CD4-positive, CD25-positive, alpha-beta regulatory T cell (primary cell): ENCODE measurements at regions not wholly inside any gene's neighbourhood (a gene's known extent, or its start where the extent isn't known, plus 50 kb on each side); places are given as distances from the start of the nearest gene placed in this dataset.
"Not testable (repeated sequence)": the region's sequence is repeated elsewhere in the genome, so short reads cannot be mapped to it uniquely, and the experiment has no call there.

Experiments
- ATAC-seq, 2 donors: fragments of 150-1000 bp; cut with Tn5 transposase; one replicate each; pipeline ENCODE4 v1.10.0; 2021; ENCODE audit warnings: low read depth in 2 of 2, moderate number of reproducible peaks in 2 of 2, moderate library complexity in 1 of 2
- DNase-seq, 3 donors: peaks; one replicate each; pipeline versions ENCODE4 v3.0.0 to v3.0.0-alpha.2; 2012 to 2022; ENCODE audit warnings: mixed read lengths in 1 of 3
- H3K27ac ChIP-seq: one replicate; pipeline ENCODE4 v1.7.0; 2013; ENCODE audit warnings: mild to moderate bottlenecking, low read length; ENCODE audit not compliant: insufficient read depth, poor library complexity, severe bottlenecking
- H3K27me3 ChIP-seq: one replicate; pipeline ENCODE4 v1.7.0; 2013; ENCODE audit warnings: low read length; ENCODE audit not compliant: control insufficient read depth, insufficient read depth
- H3K36me3 ChIP-seq: one replicate; pipeline ENCODE4 v1.7.0; 2013; ENCODE audit warnings: mild to moderate bottlenecking, low read length, moderate library complexity; ENCODE audit not compliant: control insufficient read depth, insufficient read depth
- H3K4me1 ChIP-seq: 2 replicates; pipeline ENCODE4 v1.7.0; 2013; ENCODE audit warnings: mild to moderate bottlenecking, low read length; ENCODE audit not compliant: insufficient read depth, control insufficient read depth, poor library complexity, severe bottlenecking
- H3K4me3 ChIP-seq: one replicate; pipeline ENCODE4 v1.7.0; 2013; ENCODE audit warnings: low read depth, mild to moderate bottlenecking, low read length, moderate library complexity
- H3K9me3 ChIP-seq, 2 experiments: 1 replicate in 1 of 2; 2 replicates in 1 of 2; pipeline ENCODE4 v1.7.0; 2013; ENCODE audit warnings: low read length in 2 of 2, mild to moderate bottlenecking in 1 of 2, moderate library complexity in 1 of 2; ENCODE audit not compliant: control insufficient read depth in 2 of 2
- H3K27ac Mint-ChIP-seq, 3 donors: one replicate each; pipeline ENCODE4 v1.8.0; 2020 to 2022; ENCODE audit warnings: mild to moderate bottlenecking in 3 of 3, mixed read lengths in 3 of 3, moderate library complexity in 2 of 3
- H3K27me3 Mint-ChIP-seq: one replicate; pipeline ENCODE4 v1.8.0; 2022; ENCODE audit warnings: mild to moderate bottlenecking, mixed read lengths
- H3K36me3 Mint-ChIP-seq: one replicate; pipeline ENCODE4 v1.8.0; 2020; ENCODE audit warnings: mixed read lengths
- H3K4me1 Mint-ChIP-seq, 4 donors: one replicate each; pipeline ENCODE4 v1.8.0; 2020 to 2022; ENCODE audit warnings: mixed read lengths in 4 of 4, mild to moderate bottlenecking in 1 of 4
- H3K4me3 Mint-ChIP-seq, 4 donors: one replicate each; pipeline ENCODE4 v1.8.0; 2020 to 2022; ENCODE audit warnings: mild to moderate bottlenecking in 4 of 4, mixed read lengths in 4 of 4, moderate library complexity in 3 of 4
- H3K9me3 Mint-ChIP-seq, 7 donors: one replicate each; pipeline ENCODE4 v1.8.0; 2020 to 2022; ENCODE audit warnings: mixed read lengths in 7 of 7, mild to moderate bottlenecking in 3 of 7, moderate library complexity in 2 of 7

DNA sequence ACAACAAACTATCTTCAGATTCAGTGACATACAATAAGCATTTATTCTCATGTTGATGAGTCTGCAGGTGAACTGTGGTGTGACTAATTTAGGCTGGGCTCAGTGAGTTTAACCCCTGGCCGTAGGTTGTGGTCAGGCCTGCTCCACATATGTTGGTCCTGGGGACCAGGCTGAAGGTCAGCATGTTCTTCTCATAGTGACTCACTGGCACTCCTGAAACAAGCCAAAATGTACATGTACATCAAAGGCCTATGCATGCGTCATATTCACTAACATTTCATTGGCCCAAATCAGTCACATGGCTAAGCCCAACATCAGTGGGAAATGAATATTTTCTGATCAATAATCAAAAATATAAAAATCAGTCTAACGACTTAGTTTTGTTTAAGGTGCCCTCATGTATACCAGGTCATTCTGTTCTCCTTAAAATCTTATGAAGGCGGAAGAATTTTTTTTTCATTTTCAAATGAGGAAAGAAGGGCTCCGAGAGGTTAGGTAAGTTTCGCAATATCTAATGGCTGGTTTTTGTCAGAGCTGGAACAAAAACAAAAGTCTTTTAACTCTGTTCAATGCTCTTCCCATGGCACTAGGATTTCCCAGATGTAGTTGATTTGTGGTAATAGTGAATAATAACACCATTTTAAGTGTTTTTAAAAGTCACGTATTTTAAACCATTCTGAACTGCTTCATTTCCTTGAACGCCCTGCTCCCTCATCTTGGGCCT is 148.5 kb downstream of the MFSD1 start:
- Mint-ChIP-seq H3K4me1 (no peaks in the 10 kb centered on the region), H3K36me3 (no peaks in the 10 kb centered on the region), H3K4me3 (no peak overlapping the region), H3K27me3 (no peaks in the 10 kb centered on the region), H3K9me3 (peaks cover 0 to 3% (median 0%) of the 10 kb centered on the region in 7 donors), H3K27ac (no peak overlapping the region)
- no peaks in the 10 kb centered on the region for H3K9me3 ChIP-seq
- DNase-seq (no peak), ATAC-seq (no peak)
- no peaks in the 10 kb centered on the region for H3K36me3 ChIP-seq
- H3K4me1 ChIP-seq, result no peaks in the 10 kb centered on the region
- H3K27ac ChIP-seq, result no peak overlapping the region
- H3K4me3 ChIP-seq, result no peak overlapping the region
- H3K27me3 ChIP-seq, result no peaks in the 10 kb centered on the region

- H3K4me1 Mint-ChIP-seq, result no peaks in the 10 kb centered on the region
- Histone ChIP-seq H3K9me3 (no peaks in the 10 kb centered on the region), H3K4me1 (no peaks in the 10 kb centered on the region), H3K27me3 (no peaks in the 10 kb centered on the region), H3K4me3 (no peak overlapping the region), H3K36me3 (no peaks in the 10 kb centered on the region), H3K27ac (no peak overlapping the region)
- ATAC-seq (no peak), DNase-seq (no peak)
- no peak overlapping the region for H3K4me3 Mint-ChIP-seq
- no peaks in the 10 kb centered on the region for H3K36me3 Mint-ChIP-seq
- peaks cover 0 to 5% (median 2%) of the 10 kb centered on the region in 7 donors for H3K9me3 Mint-ChIP-seq
- H3K27ac Mint-ChIP-seq, result no peak overlapping the region
- no peaks in the 10 kb centered on the region for H3K27me3 Mint-ChIP-seq
Measured at GRCh38 chr3:158953131-158953530, 151.3 kb downstream of the MFSD1 start.

GRCh38 chr3:158954420-158954819 is 152.6 kb downstream of the MFSD1 start:
- Histone ChIP-seq H3K36me3 (no peaks in the 10 kb centered on the region), H3K4me3 (no peak overlapping the region), H3K9me3 (no peaks in the 10 kb centered on the region), H3K27me3 (no peaks in the 10 kb centered on the region), H3K4me1 (no peaks in the 10 kb centered on the region), H3K27ac (no peak overlapping the region)
- no peaks in the 10 kb centered on the region for H3K36me3 Mint-ChIP-seq
- H3K4me1 Mint-ChIP-seq, result no peaks in the 10 kb centered on the region
- DNase-seq (no peak), ATAC-seq (no peak)
- H3K4me3 Mint-ChIP-seq, result no peak overlapping the region
- no peaks in the 10 kb centered on the region for H3K27me3 Mint-ChIP-seq
- peaks cover 0 to 5% (median 1%) of the 10 kb centered on the region in 7 donors for H3K9me3 Mint-ChIP-seq
- no peak overlapping the region for H3K27ac Mint-ChIP-seq

GRCh38 chr3:158957777-158958176 is 155.9 kb downstream of the MFSD1 start:
- H3K9me3 Mint-ChIP-seq, H3K4me1 Mint-ChIP-seq, DNase-seq, H3K36me3 Mint-ChIP-seq, H3K4me3 ChIP-seq, H3K27me3 ChIP-seq, H3K36me3 ChIP-seq, H3K27ac Mint-ChIP-seq, H3K4me1 ChIP-seq, H3K9me3 ChIP-seq, H3K27ac ChIP-seq, H3K27me3 Mint-ChIP-seq, H3K4me3 Mint-ChIP-seq, ATAC-seq: not testable (repeated sequence)

GRCh38 chr3:158958873-158959272 is 157.0 kb downstream of the MFSD1 start:
- H3K36me3 ChIP-seq, result no peaks in the 10 kb centered on the region
- peaks cover 4% of the 10 kb centered on the region for H3K27me3 Mint-ChIP-seq
- no peak overlapping the region for H3K27ac ChIP-seq
- H3K4me1 ChIP-seq, result no peaks in the 10 kb centered on the region
- DNase-seq (no peak), ATAC-seq (no peak)
- no peaks in the 10 kb centered on the region for H3K4me1 Mint-ChIP-seq
- H3K4me3 Mint-ChIP-seq, result no peak overlapping the region
- no peaks in the 10 kb centered on the region for H3K36me3 Mint-ChIP-seq
- H3K27me3 ChIP-seq, result no peaks in the 10 kb centered on the region
- H3K9me3 ChIP-seq, result no peaks in the 10 kb centered on the region
- peaks cover 0 to 5% (median 0%) of the 10 kb centered on the region in 7 donors for H3K9me3 Mint-ChIP-seq
- H3K4me3 ChIP-seq, result no peak overlapping the region
- H3K27ac Mint-ChIP-seq, result no peak overlapping the region

DNA sequence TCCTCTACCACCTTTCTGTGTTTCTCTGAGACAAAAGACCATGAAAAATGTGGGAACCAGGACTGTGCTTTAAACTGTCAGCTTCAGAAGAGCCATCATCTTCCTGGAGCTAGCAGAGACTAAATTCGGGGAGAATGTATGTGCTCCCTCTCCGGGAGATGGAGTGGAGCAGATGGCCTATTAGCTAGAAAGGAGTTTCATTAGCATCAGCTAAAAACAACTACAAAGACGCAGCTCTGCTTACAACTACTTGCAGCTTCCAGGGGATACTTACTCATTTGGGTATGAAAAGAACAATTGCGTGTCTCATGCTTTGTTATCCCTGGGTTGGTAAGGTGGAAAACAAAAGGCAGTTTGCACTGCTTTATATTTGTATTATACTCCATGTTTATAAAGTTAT is 159.6 kb downstream of the MFSD1 start:
- Histone ChIP-seq H3K4me1 (no peaks in the 10 kb centered on the region), H3K9me3 (no peaks in the 10 kb centered on the region), H3K36me3 (no peaks in the 10 kb centered on the region), H3K27me3 (no peaks in the 10 kb centered on the region), H3K27ac (no peak overlapping the region), H3K4me3 (no peak overlapping the region)
- DNase-seq (no peak), ATAC-seq (no peak)
- Mint-ChIP-seq H3K9me3 (peaks cover 0 to 4% (median 0%) of the 10 kb centered on the region in 7 donors), H3K27ac (no peak overlapping the region), H3K4me1 (no peaks in the 10 kb centered on the region), H3K27me3 (peaks cover 4% of the 10 kb centered on the region), H3K36me3 (no peaks in the 10 kb centered on the region), H3K4me3 (no peak overlapping the region)

GRCh38 chr3:158961911-158962310 is 160.1 kb downstream of the MFSD1 start:
- Histone ChIP-seq H3K36me3 (no peaks in the 10 kb centered on the region), H3K9me3 (no peaks in the 10 kb centered on the region), H3K27ac (no peak overlapping the region), H3K4me1 (no peaks in the 10 kb centered on the region), H3K4me3 (no peak overlapping the region), H3K27me3 (no peaks in the 10 kb centered on the region)
- peaks cover 4% of the 10 kb centered on the region for H3K27me3 Mint-ChIP-seq
- no peak overlapping the region for H3K27ac Mint-ChIP-seq
- no peaks in the 10 kb centered on the region for H3K36me3 Mint-ChIP-seq
- H3K4me1 Mint-ChIP-seq, result no peaks in the 10 kb centered on the region
- no peak for ATAC-seq
- no peak for DNase-seq
- peaks cover 0 to 4% (median 0%) of the 10 kb centered on the region in 7 donors for H3K9me3 Mint-ChIP-seq
- H3K4me3 Mint-ChIP-seq, result no peak overlapping the region

DNA sequence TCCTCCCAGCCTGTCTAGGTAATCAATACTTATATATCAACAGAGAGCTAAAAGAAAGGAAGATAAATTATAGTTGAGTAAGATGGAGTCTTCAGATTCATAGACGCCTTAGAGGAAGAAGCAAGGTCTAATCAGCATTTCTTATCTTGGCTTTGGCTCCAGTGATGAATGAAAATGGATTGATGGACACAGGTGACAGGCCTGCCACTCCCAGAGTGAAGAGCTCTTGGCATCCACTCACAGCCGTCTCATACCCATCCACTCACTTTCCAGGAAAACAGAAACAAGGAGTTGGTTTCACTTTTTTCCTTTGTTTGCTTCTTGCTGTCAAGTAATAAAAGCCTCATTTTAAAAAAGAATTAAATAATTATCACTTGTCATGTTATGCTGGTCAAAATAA is 168.2 kb downstream of the MFSD1 start:
- Histone ChIP-seq H3K9me3 (no peaks in the 10 kb centered on the region), H3K36me3 (no peaks in the 10 kb centered on the region), H3K27me3 (peaks cover 2% of the 10 kb centered on the region), H3K27ac (no peak overlapping the region), H3K4me3 (no peak overlapping the region), H3K4me1 (no peaks in the 10 kb centered on the region)
- Mint-ChIP-seq H3K9me3 (peaks cover 0 to 8% (median 2%) of the 10 kb centered on the region in 7 donors), H3K4me1 (no peaks in the 10 kb centered on the region), H3K36me3 (no peaks in the 10 kb centered on the region), H3K27me3 (no peaks in the 10 kb centered on the region), H3K4me3 (no peak overlapping the region), H3K27ac (no peak overlapping the region)
- ATAC-seq (no peak), DNase-seq (no peak)
